HCT116 (cell line): ENCODE measurements at regions not wholly inside any gene's neighbourhood (a gene's known extent, or its start where the extent isn't known, plus 50 kb on each side); places are given as distances from the start of the nearest gene placed in this dataset.

ENCODE experiments used
- ATAC-seq: fragments of 200-7000 bp; cut with Tn5 transposase; 2 replicates; pipeline ENCODE4 v1.9.1; 2020; ENCODE audit warnings: mild to moderate bottlenecking, moderate library complexity
- BruUV-seq: library from RNA; stranded (reverse); fragments of 400-500 nt; replicated peaks from 2 replicates; lab custom pipeline; 2021; lab: Mats Ljungman, UMichigan
- CTCF ChIA-PET: fragments of 300-600 bp; sonication (Branson Sonifier 250); formaldehyde crosslinking; loops from one replicate; lab custom pipeline; 2021; ENCODE audit warnings: antibody characterized with exemption; lab: Charles Lee
- POLR2A ChIA-PET: fragments of 300-600, 350-600 bp; sonication (Branson Sonifier 250); formaldehyde crosslinking; loops from one replicate; lab custom pipeline; 2021; ENCODE audit warnings: antibody characterized with exemption; lab: Charles Lee
- RAD21 ChIA-PET, 2 experiments: fragments of 300-600 bp; sonication (Branson Sonifier 250); formaldehyde crosslinking; loops; one replicate each; lab custom pipeline; 2023; ENCODE audit warnings: low total read pairs in 2 of 2; ENCODE audit not compliant: uncharacterized antibody in 2 of 2, unreplicated experiment in 2 of 2, low non-redundant PET in 1 of 2; lab: Charles Lee
- DNase-seq: peaks from one replicate; pipeline ENCODE4 v3.0.0-alpha.2; 2010; ENCODE audit warnings: low read depth, low spot score
- H2AFZ ChIP-seq: fragments of 200-600 bp; shearing (Covaris generic), sonication (generic); 2 replicates; pipeline ENCODE4 v1.6.1; 2017; ENCODE audit warnings: low read depth, mixed run types, mixed read lengths, antibody characterized with exemption, low read length; ENCODE audit not compliant: poor library complexity, severe bottlenecking
- H3K27ac ChIP-seq: 2 replicates; pipeline ENCODE4 v1.5.1; 2012; ENCODE audit warnings: low read depth, low read length
- H3K27me3 ChIP-seq: fragments of 200-600 bp; sonication (generic); 2 replicates; pipeline ENCODE4 v1.6.1; 2016; ENCODE audit warnings: mixed run types, low read length, mixed read lengths; ENCODE audit not compliant: insufficient read depth
- H3K36me3 ChIP-seq, 2 experiments: fragments of 200-500 bp in 1 of 2; fragments of 200-600 bp in 1 of 2; sonication (Bioruptor generic) in 1 of 2; sonication (generic) in 1 of 2; 2 replicates each; pipeline versions ENCODE4 v1.5.1 to v1.6.1; 2014 to 2016; ENCODE audit warnings: low read length in 2 of 2, inconsistent platforms in 1 of 2, mixed read lengths in 1 of 2, mixed run types in 1 of 2; ENCODE audit not compliant: insufficient read depth in 2 of 2, control insufficient read depth in 1 of 2
- H3K4me1 ChIP-seq, 2 experiments: fragments of 200-600 bp in 1 of 2; sonication (generic) in 1 of 2; 2 replicates each; pipeline versions ENCODE4 v1.5.1 to v1.6.1; 2012 to 2017; ENCODE audit warnings: low read length in 2 of 2, inconsistent platforms in 1 of 2, mild to moderate bottlenecking in 1 of 2, mixed read lengths in 1 of 2, mixed run types in 1 of 2, moderate library complexity in 1 of 2; ENCODE audit not compliant: insufficient read depth in 2 of 2, control insufficient read depth in 1 of 2
- H3K4me2 ChIP-seq: fragments of 200-600 bp; sonication (generic); 2 replicates; pipeline ENCODE4 v1.6.1; 2017; ENCODE audit warnings: mixed run types, low read length, mixed read lengths
- H3K4me3 ChIP-seq, 2 experiments: fragments of 200-600 bp in 1 of 2; sonication (generic) in 1 of 2; replicated peaks in 1 of 2; 2 replicates each; pipeline ENCODE4 v1.5.1; 2011 to 2016; ENCODE audit warnings: low read length in 2 of 2, control low read depth in 1 of 2, low read depth in 1 of 2, mild to moderate bottlenecking in 1 of 2, mixed read lengths in 1 of 2, mixed run types in 1 of 2
- H3K79me2 ChIP-seq: fragments of 200-600 bp; sonication (generic); 2 replicates; pipeline ENCODE4 v1.6.1; 2017; ENCODE audit warnings: mild to moderate bottlenecking, mixed run types, low read length, moderate library complexity, mixed read lengths; ENCODE audit not compliant: insufficient read depth
- H3K9ac ChIP-seq: fragments of 200-600 bp; sonication (generic); 2 replicates; pipeline ENCODE4 v1.6.1; 2016; ENCODE audit warnings: low read length, mixed read lengths
- H3K9me2 ChIP-seq: fragments of 200-600 bp; sonication (generic), shearing (Covaris generic); 2 replicates; pipeline ENCODE4 v1.6.1; 2017; ENCODE audit warnings: mixed run types, mild to moderate bottlenecking, moderate library complexity; ENCODE audit not compliant: insufficient read depth
- H3K9me3 ChIP-seq, 2 experiments: fragments of 200-500 bp in 1 of 2; fragments of 200-600 bp in 1 of 2; sonication (Bioruptor generic) in 1 of 2; sonication (generic) in 1 of 2; 2 replicates each; pipeline ENCODE4 v1.6.1; 2014 to 2017; ENCODE audit warnings: low read length in 2 of 2, mixed read lengths in 2 of 2, inconsistent platforms in 1 of 2, low read depth in 1 of 2, mild to moderate bottlenecking in 1 of 2, mixed run types in 1 of 2, moderate library complexity in 1 of 2; ENCODE audit not compliant: control insufficient read depth in 1 of 2, insufficient read depth in 1 of 2
- H4K20me1 ChIP-seq: fragments of 200-600 bp; sonication (generic), shearing (Covaris generic); 2 replicates; pipeline ENCODE4 v1.6.1; 2017; ENCODE audit warnings: mixed run types, mild to moderate bottlenecking, moderate library complexity; ENCODE audit not compliant: insufficient read depth
- CBX3 ChIP-seq: IDR thresholded peaks from 2 replicates; pipeline ENCODE4 v1.6.1; 2012; ENCODE audit warnings: low read depth
- CEBPB ChIP-seq: IDR thresholded peaks from 2 replicates; pipeline ENCODE4 v1.6.1; 2012; ENCODE audit warnings: low read depth
- CTCF ChIP-seq, 3 experiments: fragments of 200-600 bp in 1 of 3; sonication (generic) in 1 of 3; IDR thresholded peaks in 2 of 3; conservative IDR thresholded peaks in 1 of 3; 2 replicates each; pipeline ENCODE4 v1.5.1; 2012 to 2017; ENCODE audit warnings: low read depth in 2 of 3, low read length in 2 of 3, antibody characterized with exemption in 1 of 3, borderline replicate concordance in 1 of 3, control low read depth in 1 of 3, mild to moderate bottlenecking in 1 of 3, mixed read lengths in 1 of 3, mixed run types in 1 of 3, moderate library complexity in 1 of 3; ENCODE audit not compliant: insufficient read depth in 1 of 3
- ELF1 ChIP-seq: IDR thresholded peaks from 2 replicates; pipeline ENCODE4 v1.6.1; 2012; ENCODE audit warnings: low read depth, borderline replicate concordance
- EZH2 ChIP-seq: fragments of 200-600 bp; sonication (generic); IDR thresholded peaks from 2 replicates; pipeline ENCODE4 v1.6.1; 2017; ENCODE audit warnings: antibody characterized with exemption, mixed run types
- FOSL1 ChIP-seq: IDR thresholded peaks from 2 replicates; pipeline ENCODE4 v1.6.1; 2012; ENCODE audit warnings: low read depth
- JUND ChIP-seq: IDR thresholded peaks from 2 replicates; pipeline ENCODE4 v1.6.1; 2012
- MAX ChIP-seq: IDR thresholded peaks from 2 replicates; pipeline ENCODE4 v1.6.1; 2012
- POLR2A ChIP-seq: IDR thresholded peaks from 2 replicates; pipeline ENCODE4 v1.7.0; 2011; ENCODE audit warnings: borderline replicate concordance; ENCODE audit not compliant: insufficient read depth, insufficient read length; ENCODE audit errors: extremely low read depth
- POLR2AphosphoS5 ChIP-seq: IDR thresholded peaks from 2 replicates; pipeline ENCODE4 v1.6.1; 2011; ENCODE audit warnings: mild to moderate bottlenecking, low read depth, low read length, moderate library complexity
- REST ChIP-seq: IDR thresholded peaks from 2 replicates; pipeline ENCODE4 v1.6.1; 2012; ENCODE audit warnings: low read depth
- SIN3A ChIP-seq: IDR thresholded peaks from 2 replicates; pipeline ENCODE4 v1.6.1; 2012; ENCODE audit warnings: low read depth
- SP1 ChIP-seq: IDR thresholded peaks from 2 replicates; pipeline ENCODE4 v1.6.1; 2012; ENCODE audit warnings: low read depth
- TCF7L2 ChIP-seq: IDR thresholded peaks from 2 replicates; pipeline ENCODE4 v1.7.0; 2011; ENCODE audit warnings: borderline replicate concordance, inconsistent platforms; ENCODE audit not compliant: insufficient read depth, insufficient read length; ENCODE audit errors: extremely low read depth
- ZFX ChIP-seq: fragments of 450-650 bp; IDR thresholded peaks from 2 replicates; pipeline ENCODE4 v1.6.1; 2017
- intact Hi-C: fragments of 100-400 bp; cut with micrococcal nuclease; formaldehyde crosslinking; loops from 2 replicates; pipeline ENCODE4 v1.10.0; 2022

GRCh38 chr6:93120154-93120742 is 299.1 kb downstream of the EPHA7 start (continued):
- TF ChIP-seq REST (no peak), SP1 (no peak), CEBPB (no peak), TCF7L2 (no peak)

- ChIA-PET RAD21 (no interaction called here), POLR2A (no interaction called here), CTCF (no interaction called here)
- intact Hi-C loops: no loop called here
- DNase-seq (no peak), ATAC-seq (no peak)
- Histone ChIP-seq H3K4me2 (no peak overlapping the region), H4K20me1 (no peaks in the 10 kb centered on the region), H2AFZ (no peak overlapping the region), H3K9me3 (peaks cover 0 to 8% of the 10 kb centered on the region in 2 experiments; a peak in 3 of 4 replicates), H3K36me3 (no peaks in the 10 kb centered on the region), H3K9ac (no peak overlapping the region), H3K27me3 (no peaks in the 10 kb centered on the region), H3K4me1 (no peaks in the 10 kb centered on the region), H3K79me2 (no peaks in the 10 kb centered on the region), H3K9me2 (no peaks in the 10 kb centered on the region), H3K4me3 (no peak overlapping the region), H3K27ac (no peak overlapping the region)
- TF ChIP-seq FOSL1: no peak
- TF ChIP-seq JUND: no peak
- no peak for TF ChIP-seq EZH2
- no peak for TF ChIP-seq CTCF (IDR thresholded peaks at IDR 0.05 in 2 of 3, conservative IDR thresholded peaks at IDR 0.05 in 1 of 3; ENCODE audit: borderline replicate concordance in 1 of 3, insufficient read depth in 1 of 3, low read depth in 2 of 3, low read length in 2 of 3)
- no peak for TF ChIP-seq SP1
- TF ChIP-seq ELF1: no peak
- TF ChIP-seq CBX3: no peak
- no peak for TF ChIP-seq SIN3A
- no peak for TF ChIP-seq POLR2A
- TF ChIP-seq CEBPB: no peak
- no peak for TF ChIP-seq POLR2AphosphoS5
- no peak for TF ChIP-seq MAX
- no peak for TF ChIP-seq ZFX
- no TSS peak for BruUV-seq
Measured at GRCh38 chr6:93105907-93106306, 313.5 kb downstream of the EPHA7 start.
